ENCODE measurements at regions not wholly inside any gene's neighbourhood (a gene's known extent, or its start where the extent isn't known, plus 50 kb on each side); places are given as distances from the start of the nearest gene placed in this dataset.

DNA sequence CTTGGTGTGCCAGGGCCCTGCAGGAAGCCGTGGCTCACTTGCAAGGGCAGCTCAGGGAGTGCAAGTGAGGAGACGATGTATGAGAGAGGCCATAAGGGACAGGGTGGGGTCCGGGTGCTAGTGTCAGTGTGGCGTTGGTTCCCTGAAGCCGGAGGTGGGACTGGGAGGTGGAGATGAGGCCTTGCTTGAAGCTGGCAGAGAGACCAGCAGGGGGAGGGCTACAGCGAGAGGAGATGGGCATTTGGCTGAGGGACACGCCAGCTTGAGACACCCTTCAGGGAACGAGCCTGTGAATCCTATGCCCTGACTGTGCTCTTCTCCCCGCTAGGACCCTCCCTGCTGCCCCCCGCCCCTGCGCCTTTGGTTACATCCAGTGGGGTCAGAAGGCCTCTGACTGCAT is 529.1 kb downstream of the TCERG1L start:
- TF ChIP-seq, protein P1, sequence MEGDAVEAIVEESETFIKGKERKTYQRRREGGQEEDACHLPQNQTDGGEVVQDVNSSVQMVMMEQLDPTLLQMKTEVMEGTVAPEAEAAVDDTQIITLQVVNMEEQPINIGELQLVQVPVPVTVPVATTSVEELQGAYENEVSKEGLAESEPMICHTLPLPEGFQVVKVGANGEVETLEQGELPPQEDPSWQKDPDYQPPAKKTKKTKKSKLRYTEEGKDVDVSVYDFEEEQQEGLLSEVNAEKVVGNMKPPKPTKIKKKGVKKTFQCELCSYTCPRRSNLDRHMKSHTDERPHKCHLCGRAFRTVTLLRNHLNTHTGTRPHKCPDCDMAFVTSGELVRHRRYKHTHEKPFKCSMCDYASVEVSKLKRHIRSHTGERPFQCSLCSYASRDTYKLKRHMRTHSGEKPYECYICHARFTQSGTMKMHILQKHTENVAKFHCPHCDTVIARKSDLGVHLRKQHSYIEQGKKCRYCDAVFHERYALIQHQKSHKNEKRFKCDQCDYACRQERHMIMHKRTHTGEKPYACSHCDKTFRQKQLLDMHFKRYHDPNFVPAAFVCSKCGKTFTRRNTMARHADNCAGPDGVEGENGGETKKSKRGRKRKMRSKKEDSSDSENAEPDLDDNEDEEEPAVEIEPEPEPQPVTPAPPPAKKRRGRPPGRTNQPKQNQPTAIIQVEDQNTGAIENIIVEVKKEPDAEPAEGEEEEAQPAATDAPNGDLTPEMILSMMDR (IDR thresholded peaks at IDR 0.05; ENCODE audit: insufficient read depth, low read length): no peak
- TF ChIP-seq, protein P2, sequence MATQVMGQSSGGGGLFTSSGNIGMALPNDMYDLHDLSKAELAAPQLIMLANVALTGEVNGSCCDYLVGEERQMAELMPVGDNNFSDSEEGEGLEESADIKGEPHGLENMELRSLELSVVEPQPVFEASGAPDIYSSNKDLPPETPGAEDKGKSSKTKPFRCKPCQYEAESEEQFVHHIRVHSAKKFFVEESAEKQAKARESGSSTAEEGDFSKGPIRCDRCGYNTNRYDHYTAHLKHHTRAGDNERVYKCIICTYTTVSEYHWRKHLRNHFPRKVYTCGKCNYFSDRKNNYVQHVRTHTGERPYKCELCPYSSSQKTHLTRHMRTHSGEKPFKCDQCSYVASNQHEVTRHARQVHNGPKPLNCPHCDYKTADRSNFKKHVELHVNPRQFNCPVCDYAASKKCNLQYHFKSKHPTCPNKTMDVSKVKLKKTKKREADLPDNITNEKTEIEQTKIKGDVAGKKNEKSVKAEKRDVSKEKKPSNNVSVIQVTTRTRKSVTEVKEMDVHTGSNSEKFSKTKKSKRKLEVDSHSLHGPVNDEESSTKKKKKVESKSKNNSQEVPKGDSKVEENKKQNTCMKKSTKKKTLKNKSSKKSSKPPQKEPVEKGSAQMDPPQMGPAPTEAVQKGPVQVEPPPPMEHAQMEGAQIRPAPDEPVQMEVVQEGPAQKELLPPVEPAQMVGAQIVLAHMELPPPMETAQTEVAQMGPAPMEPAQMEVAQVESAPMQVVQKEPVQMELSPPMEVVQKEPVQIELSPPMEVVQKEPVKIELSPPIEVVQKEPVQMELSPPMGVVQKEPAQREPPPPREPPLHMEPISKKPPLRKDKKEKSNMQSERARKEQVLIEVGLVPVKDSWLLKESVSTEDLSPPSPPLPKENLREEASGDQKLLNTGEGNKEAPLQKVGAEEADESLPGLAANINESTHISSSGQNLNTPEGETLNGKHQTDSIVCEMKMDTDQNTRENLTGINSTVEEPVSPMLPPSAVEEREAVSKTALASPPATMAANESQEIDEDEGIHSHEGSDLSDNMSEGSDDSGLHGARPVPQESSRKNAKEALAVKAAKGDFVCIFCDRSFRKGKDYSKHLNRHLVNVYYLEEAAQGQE (IDR thresholded peaks at IDR 0.05; ENCODE audit: insufficient replicate concordance, low read depth): no peak
- TF ChIP-seq POLR2AphosphoS5 (IDR thresholded peaks at IDR 0.05; ENCODE audit: low read depth): no peak
